ENCODE measurements at regions not wholly inside any gene's neighbourhood (a gene's known extent, or its start where the extent isn't known, plus 50 kb on each side); places are given as distances from the start of the nearest gene placed in this dataset.
"Not testable (repeated sequence)": the region's sequence is repeated elsewhere in the genome, so short reads cannot be mapped to it uniquely, and the experiment has no call there.

DNA sequence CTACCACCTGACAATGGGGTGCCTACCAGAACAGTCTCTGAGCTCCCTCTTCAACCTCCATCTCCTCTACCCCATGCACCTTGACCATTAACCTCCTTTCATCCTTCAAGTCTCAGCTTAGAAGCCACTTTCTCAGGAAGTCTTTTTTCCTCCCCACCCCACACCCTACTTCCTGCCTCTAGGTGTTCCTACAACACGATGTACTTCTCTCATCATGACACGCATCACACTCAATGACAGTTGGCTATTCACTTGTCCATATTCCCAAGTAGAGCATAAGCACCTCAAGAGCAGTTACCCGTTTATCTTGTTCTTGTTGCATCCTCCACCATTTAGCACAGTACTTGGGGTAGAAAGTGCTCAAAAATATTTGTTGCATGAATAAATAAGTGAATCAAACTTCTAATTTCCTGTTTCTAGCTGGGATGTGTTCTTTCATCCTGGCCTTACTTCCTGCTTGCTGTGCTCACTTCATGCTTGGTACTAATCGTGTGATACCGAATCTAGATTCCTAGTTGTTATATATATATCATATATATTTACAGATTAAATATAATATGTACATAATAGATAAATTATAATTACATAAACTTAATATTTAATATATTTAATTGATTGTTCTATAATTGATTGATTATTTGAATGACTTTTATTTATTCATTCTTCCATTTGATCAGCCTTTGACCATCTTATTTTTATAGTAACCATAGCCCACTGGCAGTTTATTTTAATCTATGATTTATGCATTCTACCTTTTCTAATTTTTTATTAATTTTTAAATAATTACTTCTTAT lies 177.5 kb upstream of the TMEM45B start:
- DNase-seq = peak; percentile 19

GRCh38 chr11:129639300-129639699 lies 176.3 kb upstream of the TMEM45B start:
- DNase-seq = peak; percentile 96

DNA sequence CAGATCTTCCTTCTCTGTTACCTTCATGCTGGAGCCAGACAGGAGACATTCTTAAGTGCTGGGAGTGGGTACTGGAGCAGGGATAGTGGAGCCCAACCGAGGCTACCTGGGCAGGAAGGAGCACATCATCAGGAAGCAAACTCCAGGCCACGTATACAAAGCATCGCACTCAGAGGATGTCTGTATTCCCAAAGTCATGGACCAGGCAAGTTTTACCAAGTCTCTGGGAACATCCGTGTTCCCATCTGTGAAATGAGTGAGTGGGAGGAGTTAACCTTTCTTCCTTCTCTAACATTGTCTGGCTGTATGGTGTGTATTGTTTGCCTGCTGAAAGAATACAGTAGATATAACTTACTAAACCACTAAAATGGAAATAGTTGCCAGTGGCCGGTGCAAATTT lies 175.0 kb upstream of the TMEM45B start:
- no peak for DNase-seq

DNA sequence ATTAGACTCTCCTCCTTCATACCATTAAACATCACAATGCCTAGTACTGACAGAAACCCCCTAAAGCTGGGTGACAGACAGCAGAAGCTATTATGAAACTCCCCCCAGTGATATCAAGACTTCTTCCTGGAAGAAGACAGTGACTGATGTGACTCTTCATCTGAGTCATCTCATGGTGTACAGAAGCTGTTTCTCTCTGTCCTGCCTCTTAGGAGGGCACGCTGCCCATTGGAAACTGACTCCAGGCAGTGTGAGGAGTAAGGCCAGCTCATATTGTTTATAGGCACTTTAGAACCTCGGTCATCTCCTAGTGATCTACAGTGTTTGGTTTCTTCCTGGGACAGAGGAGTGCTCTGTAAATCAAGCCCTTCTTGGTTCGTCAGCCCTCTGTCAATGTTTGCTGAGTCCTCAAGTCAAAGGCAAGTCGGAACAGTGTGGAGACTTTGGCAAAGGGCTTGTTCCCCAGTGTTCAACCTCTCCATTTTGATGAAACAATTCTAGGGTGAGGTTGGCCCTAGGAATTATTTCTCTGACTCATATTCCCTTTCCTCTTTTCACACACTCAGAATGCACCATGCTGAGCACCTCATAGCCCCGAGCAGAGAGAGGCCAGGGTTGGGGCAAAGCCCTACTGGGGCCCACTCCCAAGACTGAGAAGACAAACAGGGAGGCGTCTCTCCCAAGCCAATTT lies 172.5 kb upstream of the TMEM45B start:
- peak; percentile 74 for DNase-seq

GRCh38 chr11:129644326-129644725 lies 171.3 kb upstream of the TMEM45B start:
- no peak for DNase-seq

DNA sequence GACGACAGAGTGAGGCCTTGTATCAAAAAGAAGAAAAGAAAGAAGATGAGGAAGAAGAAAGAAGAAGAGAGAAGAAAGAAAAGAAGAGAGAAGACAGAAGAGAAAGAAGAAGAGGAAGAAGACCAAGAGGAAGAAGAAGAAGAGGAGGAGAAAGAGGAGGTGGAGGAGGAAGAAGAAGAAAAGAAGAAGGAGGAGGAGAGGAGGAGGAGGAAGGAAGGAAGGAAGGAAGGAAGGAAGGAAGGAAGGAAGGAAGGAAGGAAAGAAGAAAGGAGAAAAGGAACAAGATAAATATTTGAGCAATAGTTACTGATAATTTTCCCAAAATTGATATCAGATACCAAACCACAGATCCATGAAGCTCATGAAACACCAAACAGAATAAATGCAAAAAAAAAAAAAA lies 169.7 kb upstream of the TMEM45B start:
- DNase-seq = no peak

DNA sequence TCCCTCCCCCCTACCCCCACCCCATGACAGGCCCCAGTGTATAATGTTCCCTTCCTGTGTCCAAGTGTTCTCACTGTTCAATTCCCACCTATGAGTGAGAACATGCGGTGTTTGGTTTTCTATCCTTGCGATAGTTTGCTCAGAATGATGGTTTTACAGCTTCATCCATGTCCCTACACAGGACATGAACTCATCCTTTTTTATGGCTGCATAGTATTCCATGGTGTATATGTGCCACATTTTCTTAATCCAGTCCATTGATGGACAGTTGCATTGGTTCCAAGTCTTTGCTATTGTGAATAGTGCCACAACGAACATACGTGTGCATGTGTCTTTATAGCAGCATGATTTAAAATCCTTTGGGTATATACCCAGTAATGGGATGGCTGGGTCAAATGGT lies 165.6 kb upstream of the TMEM45B start:
- not testable (repeated sequence) for DNase-seq

DNA sequence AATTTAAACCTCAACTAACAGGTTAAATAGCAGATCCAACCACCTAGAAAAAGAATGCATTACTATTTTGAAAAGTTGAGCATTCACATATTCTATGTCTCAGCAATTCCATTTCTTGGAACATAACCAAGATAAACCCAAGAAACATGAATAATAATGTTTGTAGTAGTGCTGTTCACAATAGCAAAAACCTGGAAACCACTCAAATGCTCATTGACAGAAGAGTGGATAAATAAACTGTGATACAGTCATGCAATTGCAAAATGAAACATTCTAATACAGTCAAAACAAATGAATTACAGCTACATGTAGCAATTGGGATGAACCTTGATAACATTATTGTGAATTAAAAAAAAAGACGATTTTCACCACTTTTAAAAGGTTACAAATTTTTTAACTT lies 162.8 kb upstream of the TMEM45B start:
- DNase-seq = peak; percentile 51

DNA sequence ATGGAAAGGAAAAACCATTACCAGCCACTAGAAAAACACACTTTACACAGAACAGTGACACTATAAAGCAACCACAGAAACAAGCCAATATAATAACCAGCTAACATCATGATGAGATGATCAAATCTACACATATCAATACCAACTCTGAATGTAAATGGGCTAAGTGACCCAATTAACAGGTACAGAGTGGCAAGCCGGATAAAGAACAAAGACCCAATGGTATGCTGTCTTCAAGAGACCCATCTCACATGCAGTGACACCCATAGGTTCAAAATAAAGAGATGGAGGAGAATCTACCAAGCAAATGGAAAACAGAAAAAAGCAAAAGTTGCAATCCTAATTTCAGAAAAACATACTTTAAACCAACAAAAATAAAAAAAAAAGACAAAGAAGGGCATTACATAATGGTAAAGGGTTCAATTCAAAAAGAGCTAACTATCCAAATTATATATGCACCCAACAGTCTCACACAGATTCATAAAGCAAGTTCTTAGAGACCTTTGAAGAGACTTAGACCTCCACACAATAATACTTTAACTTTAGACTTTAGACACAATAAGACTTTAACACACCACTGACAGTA lies 160.3 kb upstream of the TMEM45B start:
- DNase-seq = no peak

GRCh38 chr11:129657866-129658525 lies 157.7 kb upstream of the TMEM45B start:
- DNase-seq = no peak

- DNase-seq = no peak
Measured at GRCh38 chr11:129658526-129658867, 157.2 kb upstream of the TMEM45B start.

DNA sequence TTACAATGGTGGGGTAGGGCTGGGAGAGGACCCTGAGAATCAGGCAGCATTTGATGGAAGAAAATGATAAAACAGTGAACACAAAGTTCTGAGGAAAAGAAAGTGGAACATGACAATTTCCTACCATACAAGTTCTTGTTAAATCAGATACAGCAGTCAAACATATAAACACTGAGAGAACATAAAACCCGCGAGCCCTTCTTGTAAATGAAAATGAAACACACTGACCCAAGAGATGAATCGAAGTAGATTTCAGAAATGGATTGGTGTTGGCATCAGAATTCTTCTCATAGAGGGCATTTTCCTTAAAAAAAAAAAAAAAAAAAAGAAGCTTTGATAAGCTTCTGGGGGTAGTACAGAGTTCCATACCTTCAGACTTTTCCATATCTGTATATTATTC lies 134.7 kb upstream of the TMEM45B start:
- DNase-seq = no peak

DNA sequence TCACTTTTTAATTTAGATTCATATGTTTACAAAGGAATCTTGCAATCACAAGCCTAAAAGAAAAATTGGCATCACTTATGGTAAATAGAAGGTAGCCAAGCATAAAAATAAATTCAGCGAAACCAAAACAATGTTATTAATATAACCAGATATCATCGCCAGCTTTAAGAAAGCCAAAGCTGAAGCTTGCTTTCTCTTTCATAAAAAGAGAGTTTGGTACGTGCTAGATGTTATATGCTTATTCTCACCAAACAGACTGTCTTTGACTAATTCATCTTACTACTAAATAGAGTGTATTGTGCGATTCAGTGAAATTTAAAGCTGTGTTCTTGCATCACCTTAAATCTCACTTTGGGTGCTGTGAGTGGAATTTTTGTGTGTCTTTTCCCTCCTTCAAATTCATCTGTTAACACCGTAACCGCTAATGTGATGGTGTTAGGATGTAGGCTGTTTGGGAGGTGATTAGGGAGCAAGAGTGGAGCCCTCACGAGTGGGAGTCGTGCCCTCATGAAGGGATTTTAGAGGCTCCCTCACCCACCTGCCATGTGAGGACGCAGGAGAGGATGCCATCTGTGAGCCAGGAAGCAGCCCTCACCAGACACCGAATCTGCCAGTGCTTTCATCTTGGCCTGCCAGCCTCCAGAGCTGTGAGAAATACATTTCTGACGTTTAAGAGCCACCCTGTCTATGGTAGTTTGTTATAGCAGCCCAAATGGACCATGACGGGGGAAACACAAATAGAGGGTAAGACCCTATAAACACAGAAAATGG lies 134.1 kb upstream of the TMEM45B start:
- DNase-seq = no peak

DNA sequence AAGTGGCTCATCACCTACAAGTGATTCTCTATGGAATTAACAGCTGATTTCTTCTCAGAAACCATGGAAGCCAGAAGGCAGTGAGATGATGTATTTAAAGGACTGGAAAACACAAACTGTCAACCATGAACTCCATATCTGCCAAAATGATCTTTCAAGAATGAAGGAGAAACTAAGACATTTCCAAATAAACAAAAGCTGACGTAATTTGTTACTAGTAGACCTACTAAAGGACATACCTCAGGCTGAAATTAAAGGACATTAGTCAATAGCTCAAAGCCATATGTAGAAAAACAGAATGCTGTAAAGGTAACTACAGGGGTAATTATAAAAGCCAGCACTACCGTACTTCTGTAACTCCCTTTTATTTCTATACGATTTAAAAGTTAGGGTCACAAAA lies 129.4 kb upstream of the TMEM45B start:
- no peak for DNase-seq

DNA sequence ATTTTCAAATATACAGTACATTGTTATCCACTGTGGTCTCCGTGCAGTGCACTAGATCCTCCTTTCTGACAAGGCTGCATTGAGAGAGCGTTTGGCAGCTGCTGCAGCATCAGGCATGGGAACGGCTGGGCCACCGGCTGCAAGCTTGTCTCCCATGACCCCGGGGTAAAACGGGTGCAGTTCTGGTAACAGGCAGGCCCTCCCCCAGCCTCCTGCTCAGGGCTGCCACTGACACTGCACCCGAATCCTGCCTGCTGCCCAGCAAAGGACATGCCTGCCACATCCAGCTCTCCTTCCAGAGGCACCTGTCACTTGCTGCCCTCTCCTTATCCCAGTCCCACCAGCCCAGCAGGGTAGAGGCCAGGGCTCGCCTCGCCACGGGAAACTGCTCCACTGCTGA lies 124.5 kb upstream of the TMEM45B start:
- no peak for DNase-seq

DNA sequence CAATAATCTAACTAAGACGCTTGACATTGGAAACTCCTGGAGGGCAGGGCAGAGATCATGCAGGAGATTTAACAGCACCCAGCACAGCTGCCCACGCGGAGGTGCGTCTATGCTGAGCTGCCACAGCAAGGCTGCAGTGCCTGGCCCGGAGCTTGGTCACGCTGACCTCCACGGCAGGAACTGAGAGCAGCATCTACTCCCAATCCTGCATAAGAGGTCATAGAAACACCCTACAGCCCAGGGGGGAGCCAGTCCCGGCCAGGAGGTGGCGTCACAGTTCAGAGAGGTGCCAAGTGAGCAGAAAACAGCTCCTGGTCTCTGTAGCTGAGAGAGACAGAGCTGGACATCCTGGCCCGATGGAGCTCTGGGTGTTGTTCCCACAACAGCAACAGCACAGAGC lies 121.1 kb upstream of the TMEM45B start:
- DNase-seq = no peak

- peak; percentile 93 for DNase-seq
Measured at GRCh38 chr11:129694966-129695365, 120.7 kb upstream of the TMEM45B start.

- no peak for DNase-seq
Measured at GRCh38 chr11:129695571-129696308, 119.9 kb upstream of the TMEM45B start.

GRCh38 chr11:129696309-129696989 lies 119.2 kb upstream of the TMEM45B start:
- no peak for DNase-seq

GRCh38 chr11:129698212-129698611 lies 117.4 kb upstream of the TMEM45B start:
- DNase-seq = no peak

DNA sequence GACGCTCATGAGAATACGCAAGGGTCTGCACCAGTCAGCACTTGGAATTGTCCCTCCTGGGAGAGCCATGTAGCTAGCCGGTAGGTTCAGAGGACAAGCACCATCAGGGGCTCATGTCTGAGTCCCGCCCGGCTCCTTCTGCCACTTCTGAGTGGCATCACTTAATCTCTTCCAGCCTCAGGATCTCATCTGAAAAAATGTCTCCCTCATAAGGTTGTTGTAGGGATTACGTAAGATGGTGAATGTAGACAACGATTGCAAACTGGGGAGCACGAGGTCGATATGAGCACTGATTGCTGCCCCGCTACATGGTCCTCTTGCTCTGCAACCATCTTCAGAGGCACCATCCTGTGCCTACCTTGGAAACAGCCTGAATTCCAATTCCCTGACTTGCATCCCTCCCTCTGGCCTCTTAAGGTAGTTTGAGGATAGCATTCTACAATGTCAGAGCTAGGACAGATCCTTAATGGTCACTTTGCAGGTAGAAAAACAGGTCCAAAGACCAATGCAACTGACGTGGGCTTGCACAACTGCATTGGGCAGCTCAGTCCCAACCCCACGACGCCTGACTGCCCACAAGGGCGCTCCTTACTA lies 115.8 kb upstream of the TMEM45B start:
- peak; percentile 35 for DNase-seq
